Brain microvascular endothelial cell (primary cell): ENCODE measurements at regions not wholly inside any gene's neighbourhood (a gene's known extent, or its start where the extent isn't known, plus 50 kb on each side); places are given as distances from the start of the nearest gene placed in this dataset.

Source experiments
- DNase-seq: peaks from one replicate; pipeline ENCODE4 v3.0.0-alpha.2; 2020
- H3K27ac ChIP-seq: fragments of 250-450 bp; sonication (Bioruptor Pico); 2 replicates; pipeline ENCODE4 v1.5.1; 2020; ENCODE audit warnings: mild to moderate bottlenecking, moderate library complexity
- H3K27me3 ChIP-seq: fragments of 250-450 bp; sonication (Bioruptor Pico); replicated peaks from 2 replicates; pipeline ENCODE4 v1.5.1; 2020; ENCODE audit warnings: mild to moderate bottlenecking
- H3K36me3 ChIP-seq: fragments of 250-450 bp; sonication (Bioruptor Pico); replicated peaks from 2 replicates; pipeline ENCODE4 v1.5.1; 2020; ENCODE audit warnings: mild to moderate bottlenecking
- H3K4me3 ChIP-seq: 2 replicates; pipeline ENCODE4 v1.5.1; 2011; ENCODE audit warnings: low read depth, mild to moderate bottlenecking, control low read depth, low read length, moderate library complexity
- in situ Hi-C: cut with HindIII; loops from 2 replicates; pipeline ENCODE4 v1.10.0; 2017; ENCODE audit warnings: low sequenced_read_pairs, low pct_ligation_motif_present
- TF ChIP-seq, protein P1 (sequence below): IDR thresholded peaks from 2 replicates; pipeline ENCODE4 v1.5.1; 2011; ENCODE audit warnings: low read depth, mild to moderate bottlenecking, moderate library complexity, low read length, control low read depth, inconsistent platforms; ENCODE audit errors: missing control alignments

DNA sequence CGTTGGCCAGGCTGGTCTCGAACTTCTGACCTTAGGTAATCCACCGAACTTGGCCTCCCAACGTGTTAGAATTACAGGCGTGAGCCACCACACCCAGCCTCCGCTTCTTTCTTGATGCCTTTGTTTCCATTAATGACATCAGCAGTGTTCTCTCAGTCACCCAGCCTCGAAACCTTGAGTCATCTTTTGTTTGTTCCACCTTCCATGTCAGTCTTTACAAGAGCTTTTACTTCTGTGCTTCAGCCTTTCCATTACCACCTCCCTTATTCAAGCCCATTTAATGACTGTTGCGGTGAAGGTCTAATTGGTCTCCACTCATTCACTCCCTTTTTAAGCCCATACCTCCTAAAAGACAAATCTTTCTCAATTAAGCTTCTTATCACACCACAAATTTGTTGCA lies 146.6 kb upstream of the ADGRL2 start:
- Histone ChIP-seq H3K27ac (no peak overlapping the region), H3K4me3 (no peak overlapping the region), H3K27me3 (no peaks in the 10 kb centered on the region), H3K36me3 (no peaks in the 10 kb centered on the region)
- in situ Hi-C loops = no loop called here
- DNase-seq = no peak
- TF ChIP-seq, protein P1, sequence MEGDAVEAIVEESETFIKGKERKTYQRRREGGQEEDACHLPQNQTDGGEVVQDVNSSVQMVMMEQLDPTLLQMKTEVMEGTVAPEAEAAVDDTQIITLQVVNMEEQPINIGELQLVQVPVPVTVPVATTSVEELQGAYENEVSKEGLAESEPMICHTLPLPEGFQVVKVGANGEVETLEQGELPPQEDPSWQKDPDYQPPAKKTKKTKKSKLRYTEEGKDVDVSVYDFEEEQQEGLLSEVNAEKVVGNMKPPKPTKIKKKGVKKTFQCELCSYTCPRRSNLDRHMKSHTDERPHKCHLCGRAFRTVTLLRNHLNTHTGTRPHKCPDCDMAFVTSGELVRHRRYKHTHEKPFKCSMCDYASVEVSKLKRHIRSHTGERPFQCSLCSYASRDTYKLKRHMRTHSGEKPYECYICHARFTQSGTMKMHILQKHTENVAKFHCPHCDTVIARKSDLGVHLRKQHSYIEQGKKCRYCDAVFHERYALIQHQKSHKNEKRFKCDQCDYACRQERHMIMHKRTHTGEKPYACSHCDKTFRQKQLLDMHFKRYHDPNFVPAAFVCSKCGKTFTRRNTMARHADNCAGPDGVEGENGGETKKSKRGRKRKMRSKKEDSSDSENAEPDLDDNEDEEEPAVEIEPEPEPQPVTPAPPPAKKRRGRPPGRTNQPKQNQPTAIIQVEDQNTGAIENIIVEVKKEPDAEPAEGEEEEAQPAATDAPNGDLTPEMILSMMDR = no peak

DNA sequence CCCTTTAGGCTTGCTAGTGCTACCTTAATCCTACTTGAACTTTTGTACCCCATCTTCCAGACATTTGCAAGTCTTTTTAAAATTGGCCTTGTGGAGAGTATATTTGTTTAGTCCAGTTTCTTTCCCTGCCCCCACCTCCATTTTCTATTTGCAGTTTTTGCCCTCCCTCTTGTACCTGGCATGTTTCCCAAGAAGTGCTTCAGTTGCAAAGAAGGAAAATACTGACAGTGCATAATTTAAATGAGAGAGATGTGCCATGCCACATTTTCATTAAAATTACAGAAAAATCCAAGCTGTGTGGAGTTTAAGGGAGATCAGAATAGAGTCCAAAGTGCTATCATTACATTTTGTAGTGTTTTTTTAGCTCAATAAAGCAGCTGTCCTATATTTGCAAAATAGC lies 150.0 kb upstream of the ADGRL2 start:
- TF ChIP-seq, protein P1 = no peak
- H3K27me3 ChIP-seq = no peaks in the 10 kb centered on the region
- H3K36me3 ChIP-seq = no peaks in the 10 kb centered on the region
- in situ Hi-C loops = no loop called here
- no peak overlapping the region for H3K4me3 ChIP-seq
- no peak for DNase-seq
- H3K27ac ChIP-seq = no peak overlapping the region

DNA sequence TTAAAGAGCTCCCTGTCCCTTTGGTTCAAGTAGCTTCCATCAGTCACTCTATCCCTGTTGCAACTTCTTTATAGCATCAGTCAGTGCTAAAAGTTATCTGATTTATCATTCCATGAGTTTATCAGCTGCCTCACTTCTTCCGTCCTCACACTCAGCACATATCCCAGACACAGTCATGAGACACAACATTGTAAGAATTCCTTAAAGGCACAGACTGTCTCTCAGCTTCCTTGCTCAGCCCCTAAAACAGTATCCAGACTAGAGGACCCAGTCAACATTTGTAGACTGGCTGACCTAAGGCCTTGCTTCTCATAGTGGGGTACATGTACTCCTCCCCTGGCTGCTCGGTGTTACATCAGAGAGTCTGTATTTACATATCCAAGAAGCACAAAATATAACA lies 164.9 kb upstream of the ADGRL2 start:
- Histone ChIP-seq H3K36me3 (no peaks in the 10 kb centered on the region), H3K27ac (no peak overlapping the region), H3K27me3 (no peaks in the 10 kb centered on the region), H3K4me3 (no peak overlapping the region)
- TF ChIP-seq, protein P1 = no peak
- in situ Hi-C loops = no loop called here
- DNase-seq = peak; percentile 55

DNA sequence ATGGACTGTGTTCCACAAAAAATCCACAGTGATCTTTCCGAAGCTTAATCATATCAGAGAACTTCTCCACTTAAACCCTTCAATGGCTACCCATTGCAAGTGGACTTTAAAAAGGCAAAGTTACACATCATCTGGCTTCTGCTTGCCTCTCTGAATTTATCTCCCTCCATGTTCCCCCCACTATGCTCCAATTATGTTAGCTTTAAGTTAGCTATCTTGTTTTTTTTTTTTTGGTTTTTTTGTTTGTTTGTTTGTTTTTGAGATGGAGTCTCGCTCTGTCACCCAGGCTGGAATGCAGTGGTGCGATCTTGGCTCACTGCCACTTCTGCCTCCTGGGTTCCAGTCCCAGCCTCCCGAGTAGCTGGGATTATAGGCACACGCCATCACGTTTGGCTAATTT lies 166.4 kb upstream of the ADGRL2 start:
- H3K27me3 ChIP-seq = no peaks in the 10 kb centered on the region
- no peak overlapping the region for H3K27ac ChIP-seq
- in situ Hi-C loops = no loop called here
- H3K4me3 ChIP-seq = no peak overlapping the region
- no peaks in the 10 kb centered on the region for H3K36me3 ChIP-seq
- no peak for DNase-seq
- TF ChIP-seq, protein P1 = no peak

DNA sequence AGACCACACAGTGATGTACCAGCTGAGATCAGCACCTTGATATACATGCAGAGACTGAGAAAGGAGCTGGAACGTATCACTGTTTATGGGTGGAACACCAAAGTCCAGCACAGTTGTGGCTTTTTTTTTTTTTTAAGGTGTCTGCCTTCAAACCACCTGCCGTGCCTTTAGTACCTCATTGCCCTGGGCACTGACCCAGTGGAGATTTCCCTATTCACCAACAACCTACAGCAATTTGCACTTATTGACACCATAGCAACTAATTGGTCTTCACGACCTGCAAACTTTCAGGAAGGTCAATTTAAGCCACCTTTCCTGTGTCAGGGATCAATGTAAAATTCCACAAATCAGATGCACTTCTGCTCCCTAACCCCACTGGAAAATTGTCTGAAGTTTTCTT lies 181.6 kb upstream of the ADGRL2 start:
- no peak for DNase-seq
- no peak overlapping the region for H3K27ac ChIP-seq
- H3K27me3 ChIP-seq = no peaks in the 10 kb centered on the region
- TF ChIP-seq, protein P1 = no peak
- no peak overlapping the region for H3K4me3 ChIP-seq
- in situ Hi-C loops = no loop called here
- H3K36me3 ChIP-seq = no peaks in the 10 kb centered on the region

DNA sequence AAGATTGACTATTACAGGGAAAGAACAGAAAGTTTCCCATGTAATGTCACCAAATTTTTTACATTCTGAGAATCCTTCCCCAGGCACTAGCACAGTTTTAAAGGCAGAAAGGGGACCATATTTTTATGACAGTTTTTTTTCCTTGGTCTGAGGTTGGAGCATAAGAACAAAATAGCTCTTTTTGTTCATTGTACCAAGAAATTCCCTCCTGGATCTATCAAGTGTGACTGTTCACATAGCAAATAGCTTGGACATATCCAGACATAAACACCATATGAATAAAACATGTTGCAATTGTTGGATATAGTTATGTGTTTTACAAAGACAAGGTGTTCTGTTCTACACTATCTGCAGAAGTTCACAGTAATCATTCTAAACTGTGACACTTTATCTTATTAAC lies 182.4 kb upstream of the ADGRL2 start:
- no peak for DNase-seq
- in situ Hi-C loops = no loop called here
- H3K27me3 ChIP-seq = no peaks in the 10 kb centered on the region

More for the DNA sequence above, 182.4 kb upstream of the ADGRL2 start:
- H3K27ac ChIP-seq = no peak overlapping the region
- no peak overlapping the region for H3K4me3 ChIP-seq
- TF ChIP-seq, protein P1 = no peak
- no peaks in the 10 kb centered on the region for H3K36me3 ChIP-seq
